ENCODE measurements at regions not wholly inside any gene's neighbourhood (a gene's known extent, or its start where the extent isn't known, plus 50 kb on each side); places are given as distances from the start of the nearest gene placed in this dataset.
"Not testable (repeated sequence)": the region's sequence is repeated elsewhere in the genome, so short reads cannot be mapped to it uniquely, and the experiment has no call there.

DNA sequence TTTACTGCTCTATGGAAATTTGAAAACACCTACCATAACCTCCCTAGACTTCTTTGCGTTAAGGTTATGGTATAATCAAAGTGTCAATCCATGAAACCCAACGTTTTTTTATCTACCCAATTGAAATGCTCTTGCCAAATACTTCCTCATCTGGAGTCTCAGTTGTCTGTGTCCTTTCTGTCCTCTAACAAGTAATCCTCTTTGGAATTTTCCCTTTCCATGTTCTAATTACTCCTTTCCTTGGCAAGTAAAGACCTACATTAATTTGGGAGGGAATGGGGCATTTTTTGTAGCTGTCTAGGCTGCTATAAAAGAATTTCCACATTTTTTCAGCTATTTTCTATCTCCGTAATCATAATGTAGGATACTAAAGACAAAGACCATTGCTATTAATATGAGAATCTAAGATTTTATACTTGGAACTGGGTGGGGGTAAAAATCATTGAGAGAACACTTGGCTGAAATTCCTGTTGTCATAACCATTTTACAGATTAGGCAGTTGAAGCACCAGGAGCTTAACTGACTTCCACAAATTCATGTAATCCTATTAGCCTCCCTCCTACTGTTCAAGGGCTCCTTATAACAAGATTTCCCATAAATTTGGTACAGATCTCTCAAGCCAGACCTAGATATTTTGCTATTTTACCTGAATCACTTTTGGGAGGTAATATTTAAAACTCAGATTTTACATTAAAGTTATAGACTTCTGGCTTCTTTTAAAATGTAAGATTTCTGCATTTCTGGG lies 1307.6 kb downstream of the XPNPEP1 start:
- Histone ChIP-seq H3K4me3 (no peak overlapping the region), H3K27ac (no peak overlapping the region)
- no peak for DNase-seq (ENCODE audit: low spot score)
- TF ChIP-seq, protein P1, sequence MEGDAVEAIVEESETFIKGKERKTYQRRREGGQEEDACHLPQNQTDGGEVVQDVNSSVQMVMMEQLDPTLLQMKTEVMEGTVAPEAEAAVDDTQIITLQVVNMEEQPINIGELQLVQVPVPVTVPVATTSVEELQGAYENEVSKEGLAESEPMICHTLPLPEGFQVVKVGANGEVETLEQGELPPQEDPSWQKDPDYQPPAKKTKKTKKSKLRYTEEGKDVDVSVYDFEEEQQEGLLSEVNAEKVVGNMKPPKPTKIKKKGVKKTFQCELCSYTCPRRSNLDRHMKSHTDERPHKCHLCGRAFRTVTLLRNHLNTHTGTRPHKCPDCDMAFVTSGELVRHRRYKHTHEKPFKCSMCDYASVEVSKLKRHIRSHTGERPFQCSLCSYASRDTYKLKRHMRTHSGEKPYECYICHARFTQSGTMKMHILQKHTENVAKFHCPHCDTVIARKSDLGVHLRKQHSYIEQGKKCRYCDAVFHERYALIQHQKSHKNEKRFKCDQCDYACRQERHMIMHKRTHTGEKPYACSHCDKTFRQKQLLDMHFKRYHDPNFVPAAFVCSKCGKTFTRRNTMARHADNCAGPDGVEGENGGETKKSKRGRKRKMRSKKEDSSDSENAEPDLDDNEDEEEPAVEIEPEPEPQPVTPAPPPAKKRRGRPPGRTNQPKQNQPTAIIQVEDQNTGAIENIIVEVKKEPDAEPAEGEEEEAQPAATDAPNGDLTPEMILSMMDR (IDR thresholded peaks at IDR 0.05), result no peak

DNA sequence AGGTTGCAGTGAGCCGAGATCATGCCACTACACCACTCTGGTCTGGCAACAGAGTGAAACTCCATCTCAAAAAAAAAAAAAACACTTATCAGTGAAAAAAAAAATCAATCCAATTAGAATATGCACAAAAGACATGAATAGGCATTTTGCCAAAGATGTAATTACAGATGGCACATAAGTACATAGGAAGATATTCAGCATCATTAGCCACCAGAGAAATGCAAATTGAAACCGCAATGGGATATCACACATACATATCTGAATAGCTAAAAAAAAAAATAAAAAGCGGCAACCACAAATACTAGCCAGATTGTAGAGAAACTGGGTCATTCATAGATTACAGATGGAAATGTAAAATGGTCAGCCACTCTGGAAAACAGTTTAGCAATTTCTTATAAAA lies 1310.8 kb downstream of the XPNPEP1 start:
- DNase-seq (ENCODE audit: low spot score), result no peak
- Histone ChIP-seq H3K4me3 (no peak overlapping the region), H3K27ac (no peak overlapping the region)
- TF ChIP-seq, protein P1 (IDR thresholded peaks at IDR 0.05), result no peak

DNA sequence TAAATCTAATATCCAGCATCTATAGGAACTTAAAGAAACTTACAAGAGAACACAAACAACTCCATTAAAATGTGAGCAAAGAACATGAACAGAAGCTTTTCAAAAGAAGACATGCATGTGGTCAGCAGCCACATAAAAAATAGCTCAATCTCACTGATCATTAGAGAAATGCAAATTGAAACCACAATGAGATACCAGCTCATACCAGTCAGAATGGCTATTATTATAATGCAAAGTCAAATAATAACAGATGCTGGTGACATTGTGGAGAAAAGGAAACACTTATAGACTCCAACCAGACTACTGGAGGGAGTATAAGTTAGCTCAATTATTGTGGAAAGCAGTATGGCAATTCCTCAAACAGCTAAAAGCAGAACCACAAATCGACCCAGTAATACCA lies 1314.5 kb downstream of the XPNPEP1 start:
- TF ChIP-seq, protein P1 (IDR thresholded peaks at IDR 0.05), result no peak
- H3K27ac ChIP-seq, result no peak overlapping the region
- H3K4me3 ChIP-seq, result no peak overlapping the region
- DNase-seq (ENCODE audit: low spot score), result no peak

DNA sequence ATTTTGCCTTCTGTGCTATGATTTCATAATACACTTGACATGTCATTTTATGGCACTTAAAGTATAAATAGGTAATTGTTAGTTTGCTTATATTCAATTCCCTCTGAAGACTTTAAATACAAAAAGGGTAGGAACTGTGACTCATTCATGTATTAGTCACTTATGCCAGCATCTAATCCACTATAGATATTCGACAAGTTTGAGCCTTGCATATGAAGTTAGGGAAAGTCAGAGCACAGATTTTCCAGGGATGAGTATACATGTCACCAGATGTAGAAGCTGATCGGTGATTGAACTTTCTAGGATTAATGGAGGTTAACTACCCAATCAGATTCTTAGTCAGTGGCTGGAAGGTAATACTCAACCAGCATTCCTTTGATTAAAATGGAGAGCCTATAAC lies 1321.5 kb downstream of the XPNPEP1 start:
- TF ChIP-seq, protein P1 (IDR thresholded peaks at IDR 0.05), result no peak
- H3K4me3 ChIP-seq, result no peak overlapping the region
- H3K27ac ChIP-seq, result no peak overlapping the region
- no peak for DNase-seq (ENCODE audit: low spot score)

DNA sequence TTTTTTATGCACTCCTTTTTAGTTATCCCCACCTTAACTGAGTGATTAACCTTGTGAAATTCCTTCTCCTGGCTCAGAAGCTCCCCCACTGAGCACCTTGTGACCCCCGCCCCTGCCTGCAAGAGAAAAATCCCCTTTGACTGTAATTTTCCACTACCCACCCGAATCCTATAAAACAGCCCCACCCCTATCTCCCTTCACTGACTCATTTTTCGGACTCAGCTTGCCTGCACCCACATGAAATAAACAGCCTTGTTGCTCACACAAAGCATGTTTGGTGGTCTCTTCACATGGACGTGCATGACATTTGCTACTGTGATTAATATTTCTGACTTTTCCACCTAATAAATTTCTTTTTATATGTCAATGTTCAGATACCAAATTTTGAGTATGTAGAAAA lies 1322.8 kb downstream of the XPNPEP1 start:
- H3K4me3 ChIP-seq; H3K27ac ChIP-seq; DNase-seq (ENCODE audit: low spot score): not testable (repeated sequence)

DNA sequence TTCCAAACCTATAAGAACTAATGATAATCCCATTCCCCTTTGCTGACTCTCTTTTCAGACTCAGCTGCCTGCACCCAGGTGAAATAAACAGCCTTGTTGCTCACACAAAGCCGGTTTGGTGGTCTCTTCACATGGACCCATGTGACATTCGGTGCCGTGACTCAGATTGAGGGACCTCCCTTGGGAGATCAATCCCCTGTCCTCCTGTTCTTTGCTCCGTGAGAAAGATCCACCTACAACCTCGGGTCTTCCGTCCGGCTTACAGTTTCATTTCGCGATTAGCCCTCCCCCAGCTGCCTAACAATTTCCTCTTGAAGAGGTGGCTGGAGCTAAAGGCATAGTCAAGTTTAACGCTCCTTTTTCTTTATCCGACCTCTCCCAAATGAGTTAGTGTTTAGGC lies 1324.0 kb downstream of the XPNPEP1 start:
- H3K27ac ChIP-seq; H3K4me3 ChIP-seq; DNase-seq (ENCODE audit: low spot score): not testable (repeated sequence)

DNA sequence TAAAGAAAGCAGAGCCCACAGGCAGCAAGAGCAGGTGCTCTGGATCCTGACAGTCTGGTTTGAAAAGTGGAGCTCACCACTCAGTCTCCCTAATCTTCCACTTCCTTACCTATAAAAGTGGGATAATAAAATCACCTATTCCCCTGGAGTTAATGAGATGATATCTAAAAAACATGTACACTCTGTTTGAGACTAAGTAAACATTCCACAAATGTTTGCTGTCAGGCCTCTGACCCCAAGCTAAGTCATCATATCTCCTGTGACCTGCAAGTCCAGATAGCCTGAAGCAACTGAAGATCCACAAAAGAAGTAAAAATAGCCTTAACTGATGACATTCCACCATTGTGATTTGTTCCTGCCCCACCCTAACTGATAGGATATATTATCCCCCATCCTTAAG lies 1324.5 kb downstream of the XPNPEP1 start:
- no peak overlapping the region for H3K27ac ChIP-seq
- no peak for DNase-seq (ENCODE audit: low spot score)
- TF ChIP-seq, protein P1 (IDR thresholded peaks at IDR 0.05), result no peak
- H3K4me3 ChIP-seq, result no peak overlapping the region

DNA sequence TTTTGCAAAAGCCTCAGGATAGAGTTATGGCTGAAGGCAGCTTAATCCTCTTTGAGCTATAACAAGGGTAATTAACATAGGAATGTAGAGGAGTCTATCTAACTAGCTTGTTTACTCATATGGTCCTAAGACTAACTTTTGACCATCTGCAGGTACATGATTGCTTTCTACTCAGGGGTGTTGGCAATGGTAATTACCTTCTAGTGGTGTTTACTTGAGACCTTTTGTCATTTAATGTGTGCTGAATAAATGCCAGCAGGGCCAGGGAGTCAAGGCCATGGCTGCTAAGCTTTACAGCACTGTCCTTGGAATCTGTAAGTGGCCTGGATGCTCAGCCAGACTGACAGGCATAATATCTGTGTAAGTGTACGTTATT lies 1325.0 kb downstream of the XPNPEP1 start:
- Histone ChIP-seq H3K27ac (no peak overlapping the region), H3K4me3 (no peak overlapping the region)
- DNase-seq (ENCODE audit: low spot score), result no peak
- TF ChIP-seq, protein P1 (IDR thresholded peaks at IDR 0.05), result no peak
